K562 (cell line): ENCODE measurements at regions not wholly inside any gene's neighbourhood (a gene's known extent, or its start where the extent isn't known, plus 50 kb on each side); places are given as distances from the start of the nearest gene placed in this dataset.

ENCODE experiments used
- BDP1 ChIP-seq: IDR thresholded peaks from 3 replicates; pipeline ENCODE4 v1.6.1; 2011; ENCODE audit not compliant: insufficient read length, insufficient read depth
- CREB1 ChIP-seq, 2 experiments: sonication (generic) in 1 of 2; formaldehyde crosslinking in 1 of 2; IDR thresholded peaks; 2 replicates each; pipeline versions ENCODE4 v1.6.1 to v1.8.0; 2012 to 2022; ENCODE audit warnings: inconsistent platforms in 1 of 2, mild to moderate bottlenecking in 1 of 2, missing genetic modification reagents in 1 of 2, moderate library complexity in 1 of 2
- CTCF ChIP-seq, 3 experiments: IDR thresholded peaks in 2 of 3; conservative IDR thresholded peaks in 1 of 3; 2 replicates each; pipeline ENCODE4 v1.5.1; 2011 to 2012; ENCODE audit warnings: low read length in 3 of 3, mild to moderate bottlenecking in 3 of 3, control low read depth in 2 of 3, improper control_type of control experiment in 1 of 3, inconsistent platforms in 1 of 3, low read depth in 1 of 3, mixed read lengths in 1 of 3, moderate library complexity in 1 of 3; ENCODE audit not compliant: insufficient read depth in 2 of 3
- DDX20 ChIP-seq: fragments of 450-650 bp; IDR thresholded peaks from 2 replicates; pipeline ENCODE4 v1.6.1; 2016; ENCODE audit warnings: missing genetic modification characterization, low read depth, mild to moderate bottlenecking, missing compliant biosample characterization, moderate library complexity
- GTF2A2 ChIP-seq: IDR thresholded peaks from 2 replicates; pipeline ENCODE4 v1.6.1; 2016; ENCODE audit warnings: mild to moderate bottlenecking, missing genetic modification characterization, missing compliant biosample characterization
- POLR2A ChIP-seq: fragments of 450-650 bp; conservative IDR thresholded peaks from 2 replicates; pipeline ENCODE4 v1.6.1; 2016
- PRMT5 ChIP-seq: sonication (generic); formaldehyde crosslinking; IDR thresholded peaks from 2 replicates; pipeline ENCODE4 v1.5.0; 2020; ENCODE audit warnings: missing genetic modification reagents
- RB1 ChIP-seq: fragments of 450-650 bp; IDR thresholded peaks from 2 replicates; pipeline ENCODE4 v1.6.1; 2017; ENCODE audit warnings: low read depth, mild to moderate bottlenecking
- SREBF2 ChIP-seq: sonication (generic); formaldehyde crosslinking; IDR thresholded peaks from 2 replicates; pipeline ENCODE4 v1.4.0; 2020; ENCODE audit warnings: mild to moderate bottlenecking, missing genetic modification reagents
- TAF9B ChIP-seq: fragments of 450-650 bp; IDR thresholded peaks from 2 replicates; pipeline ENCODE4 v1.6.1; 2018; ENCODE audit warnings: mild to moderate bottlenecking; ENCODE audit not compliant: partially characterized antibody
- TCF3 ChIP-seq: sonication (generic); formaldehyde crosslinking; IDR thresholded peaks from 2 replicates; pipeline ENCODE4 v1.4.0; 2020; ENCODE audit warnings: mild to moderate bottlenecking, missing genetic modification reagents
- ZNF347 ChIP-seq: fragments of 450-650 bp; formaldehyde crosslinking; IDR thresholded peaks from 2 replicates; pipeline ENCODE4 v1.4.0; 2020; ENCODE audit warnings: low read depth, mild to moderate bottlenecking, moderate library complexity
- ZNF707 ChIP-seq: fragments of 250-450 bp; sonication (Bioruptor Pico); conservative IDR thresholded peaks from 2 replicates; pipeline ENCODE4 v1.8.0; 2022; ENCODE audit warnings: inconsistent platforms, mild to moderate bottlenecking, moderate library complexity
- ZNF740 ChIP-seq, 3 experiments: fragments of 200-800 bp in 1 of 3; sonication (Bioruptor generic) in 1 of 3; sonication (generic) in 1 of 3; formaldehyde crosslinking in 1 of 3; IDR thresholded peaks; 2 replicates each; pipeline versions ENCODE4 v1.6.1 to v1.8.0; 2016 to 2022; ENCODE audit warnings: mild to moderate bottlenecking in 2 of 3, missing compliant biosample characterization in 2 of 3, missing genetic modification characterization in 2 of 3, missing genetic modification reagents in 1 of 3

- no peak for TF ChIP-seq BDP1
- TF ChIP-seq PRMT5, result no peak
- no peak for TF ChIP-seq ZNF740 (CRISPR knock-in tag; IDR thresholded peaks at IDR 0.05)
- TF ChIP-seq ZNF740 (tag; IDR thresholded peaks at IDR 0.05), result no peak
- TF ChIP-seq ZNF707 (CRISPR knock-in tag), result no peak
- TF ChIP-seq CTCF (IDR thresholded peaks at IDR 0.05 in 2 of 3, conservative IDR thresholded peaks at IDR 0.05 in 1 of 3; ENCODE audit: insufficient read depth in 2 of 3, low read depth in 1 of 3, low read length in 3 of 3), result no peak
- TF ChIP-seq GTF2A2 (tag), result no peak
- TF ChIP-seq SREBF2 (CRISPR knock-in tag), result no peak
- no peak for TF ChIP-seq RB1
- no peak for TF ChIP-seq POLR2A
- no peak for TF ChIP-seq CREB1 (IDR thresholded peaks at IDR 0.05)
- TF ChIP-seq CREB1 (CRISPR knock-in tag; IDR thresholded peaks at IDR 0.05), result no peak
- TF ChIP-seq DDX20 (tag), result no peak
- no peak for TF ChIP-seq TAF9B
- no peak for TF ChIP-seq TCF3 (CRISPR knock-in tag)
- no peak for TF ChIP-seq ZNF347
Observed at GRCh38 chr1:221075911-221076310, 196.7 kb downstream of the HLX start.
